Endothelial cell of umbilical vein (primary cell): ENCODE measurements at regions not wholly inside any gene's neighbourhood (a gene's known extent, or its start where the extent isn't known, plus 50 kb on each side); places are given as distances from the start of the nearest gene placed in this dataset.
"Not testable (repeated sequence)": the region's sequence is repeated elsewhere in the genome, so short reads cannot be mapped to it uniquely, and the experiment has no call there.

ENCODE experiments used
- BruUV-seq: library from RNA; stranded (reverse); fragments of 400-500 nt; replicated peaks from 2 replicates; lab custom pipeline; 2021; lab: Mats Ljungman, UMichigan
- CTCF ChIA-PET: fragments of 300-600, 350-600 bp; sonication (Branson Sonifier 250); formaldehyde crosslinking; loops from one replicate; lab custom pipeline; 2021; ENCODE audit warnings: antibody characterized with exemption, inconsistent platforms; lab: Charles Lee
- POLR2A ChIA-PET: fragments of 300-600, 350-600 bp; sonication (Branson Sonifier 250); formaldehyde crosslinking; loops from one replicate; lab custom pipeline; 2021; ENCODE audit warnings: antibody characterized with exemption, inconsistent platforms; lab: Charles Lee
- DNase-seq: peaks from one replicate; pipeline ENCODE4 v3.0.0-alpha.2; 2011; ENCODE audit warnings: low read depth, low spot score
- FAIRE-seq: peaks from 2 replicates; lab custom pipeline; 2011; peaks lifted over from hg19 to GRCh38; lab: Jason Lieb, UNC
- H2AFZ ChIP-seq: 2 replicates; pipeline ENCODE4 v1.6.0; 2012; ENCODE audit warnings: low read depth, low read length, control low read depth, inconsistent platforms
- H3K27ac ChIP-seq: 2 replicates; pipeline ENCODE4 v1.5.1; 2011; ENCODE audit warnings: low read depth, mild to moderate bottlenecking, control low read depth, low read length, moderate library complexity; ENCODE audit not compliant: insufficient read depth
- H3K27me3 ChIP-seq, 2 experiments: 2 replicates each; pipeline versions ENCODE4 v1.6.0 to v1.6.1; 2011; ENCODE audit warnings: low read length in 2 of 2, mixed read lengths in 1 of 2; ENCODE audit not compliant: control insufficient read depth in 2 of 2, insufficient read depth in 2 of 2
- H3K36me3 ChIP-seq, 2 experiments: 2 replicates in 1 of 2; 3 replicates in 1 of 2; pipeline ENCODE4 v1.5.1; 2011; ENCODE audit warnings: low read length in 2 of 2, mild to moderate bottlenecking in 1 of 2, moderate library complexity in 1 of 2; ENCODE audit not compliant: control insufficient read depth in 2 of 2, insufficient read depth in 2 of 2; ENCODE audit errors: extremely low read depth in 1 of 2
- H3K4me1 ChIP-seq: 3 replicates; pipeline ENCODE4 v1.5.1; 2011; ENCODE audit warnings: mild to moderate bottlenecking, low read length; ENCODE audit not compliant: control insufficient read depth, insufficient read depth; ENCODE audit errors: extremely low read depth
- H3K4me2 ChIP-seq: 2 replicates; pipeline ENCODE4 v1.6.1; 2011; ENCODE audit warnings: low read length, control low read depth, mixed read lengths; ENCODE audit not compliant: insufficient read depth
- H3K4me3 ChIP-seq, 3 experiments: fragments of 200-600 bp in 1 of 3; sonication (generic), shearing (Covaris generic) in 1 of 3; replicated peaks in 1 of 3; 2 replicates each; pipeline ENCODE4 v1.5.1; 2011 to 2016; ENCODE audit warnings: control low read depth in 3 of 3, low read length in 3 of 3, mild to moderate bottlenecking in 2 of 3, inconsistent platforms in 1 of 3, low read depth in 1 of 3, moderate library complexity in 1 of 3; ENCODE audit not compliant: insufficient read depth in 1 of 3
- H3K79me2 ChIP-seq: 2 replicates; pipeline ENCODE4 v1.6.0; 2012; ENCODE audit warnings: low read length, inconsistent platforms; ENCODE audit not compliant: control insufficient read depth, insufficient read depth
- H3K9ac ChIP-seq: replicated peaks from 2 replicates; pipeline ENCODE3; 2011; ENCODE audit warnings: low read length, control low read depth; ENCODE audit not compliant: insufficient read depth; ENCODE audit errors: extremely low read depth
- H3K9me1 ChIP-seq: replicated peaks from 3 replicates; pipeline ENCODE4 v1.6.0; 2011; ENCODE audit warnings: mild to moderate bottlenecking, low read length; ENCODE audit not compliant: control insufficient read depth, insufficient read depth; ENCODE audit errors: extremely low read depth
- H3K9me3 ChIP-seq: replicated peaks from 2 replicates; pipeline ENCODE4 v1.5.1; 2012; ENCODE audit warnings: low read length, inconsistent platforms; ENCODE audit not compliant: control insufficient read depth, insufficient read depth
- H4K20me1 ChIP-seq: replicated peaks from 2 replicates; pipeline ENCODE3; 2011; ENCODE audit warnings: mild to moderate bottlenecking, low read length; ENCODE audit not compliant: control insufficient read depth, insufficient read depth; ENCODE audit errors: extremely low read depth
- EZH2 ChIP-seq: IDR thresholded peaks from 2 replicates; pipeline ENCODE4 v1.6.1; 2012; ENCODE audit warnings: borderline replicate concordance, low read depth, mild to moderate bottlenecking, moderate library complexity, low read length, inconsistent platforms; ENCODE audit not compliant: severe bottlenecking
- FOS ChIP-seq: IDR thresholded peaks from 2 replicates; pipeline ENCODE4 v1.6.1; 2011; ENCODE audit warnings: mild to moderate bottlenecking, low read length, moderate library complexity, borderline replicate concordance; ENCODE audit not compliant: insufficient read depth
- GATA2 ChIP-seq: IDR thresholded peaks from 2 replicates; pipeline ENCODE4 v1.7.0; 2011; ENCODE audit warnings: low read depth, mild to moderate bottlenecking, moderate library complexity, mixed read lengths, low read length; ENCODE audit not compliant: insufficient read length, insufficient read depth
- JUN ChIP-seq: IDR thresholded peaks from 2 replicates; pipeline ENCODE4 v1.6.1; 2011; ENCODE audit warnings: borderline replicate concordance, low read depth; ENCODE audit not compliant: insufficient read length, insufficient read depth
- MYC ChIP-seq: IDR thresholded peaks from one replicate; pipeline ENCODE4 v1.6.1; 2011; ENCODE audit warnings: mild to moderate bottlenecking, low read depth, low read length
- POLR2A ChIP-seq: IDR thresholded peaks from 2 replicates; pipeline ENCODE4 v1.6.1; 2012; ENCODE audit warnings: low read depth, mild to moderate bottlenecking, control low read depth, low read length
- POLR2AphosphoS5 ChIP-seq: IDR thresholded peaks from 2 replicates; pipeline ENCODE4 v1.6.1; 2012; ENCODE audit warnings: low read depth, mild to moderate bottlenecking, control low read depth, low read length, moderate library complexity; ENCODE audit not compliant: insufficient read depth
- dilution Hi-C: fragments of 300-500 bp; cut with MboI; formaldehyde crosslinking; loops from one replicate; pipeline ENCODE4 v1.15.0; 2019; ENCODE audit warnings: low sequenced_read_pairs; ENCODE audit not compliant: extremely low pct_ligation_motif_present
- intact Hi-C: fragments of 100-400 bp; cut with micrococcal nuclease; formaldehyde crosslinking; loops from one replicate; pipeline ENCODE4 v1.10.0; 2022
- TF ChIP-seq, protein P1 (sequence below): IDR thresholded peaks from 2 replicates; pipeline ENCODE4 v1.6.1; 2011; ENCODE audit not compliant: insufficient read depth, insufficient read length
- TF ChIP-seq, protein P2 (sequence below), 2 donors: IDR thresholded peaks; 1 replicate in 1 of 2; 2 replicates in 1 of 2; pipeline ENCODE4 v1.5.1; 2011; ENCODE audit warnings: low read length in 2 of 2, mild to moderate bottlenecking in 2 of 2, moderate library complexity in 2 of 2, control low read depth in 1 of 2, inconsistent platforms in 1 of 2, low read depth in 1 of 2; ENCODE audit not compliant: insufficient read depth in 1 of 2; ENCODE audit errors: extremely low read depth in 1 of 2

DNA sequence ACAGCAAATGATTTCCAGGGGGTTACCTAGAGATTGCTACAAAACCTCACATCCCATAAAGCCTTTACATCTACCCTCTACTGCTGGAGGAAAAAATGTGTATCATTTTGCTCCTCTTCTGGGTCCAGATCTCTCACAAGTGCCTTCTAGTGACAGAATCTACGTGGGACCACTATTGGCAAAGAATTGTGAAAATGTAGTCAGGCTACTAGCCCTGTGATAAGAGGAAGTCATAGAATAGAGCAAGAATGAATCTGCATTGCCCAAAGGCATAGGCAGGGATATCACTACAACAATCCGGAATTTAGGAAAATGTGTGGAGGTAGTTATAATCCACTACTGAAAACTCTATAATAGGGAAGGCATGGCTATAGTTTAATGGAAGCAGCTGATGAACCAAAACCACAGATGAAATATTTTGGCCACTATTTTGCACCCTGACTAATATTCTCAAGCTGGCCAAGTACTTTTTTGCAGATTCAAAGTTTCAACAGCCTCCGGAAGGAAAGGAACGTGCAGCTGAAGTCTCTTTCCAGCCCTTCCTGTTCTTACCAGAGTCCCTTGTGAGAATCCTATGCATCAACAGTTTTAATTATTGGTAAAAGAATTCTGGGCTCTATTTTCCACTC, 176.8 kb downstream of the PHLDA1 start:
- BruUV-seq = no TSS peak
- no peaks in the 10 kb centered on the region for H3K79me2 ChIP-seq
- H3K4me2 ChIP-seq = no peak overlapping the region
- H4K20me1 ChIP-seq = no peaks in the 10 kb centered on the region
- ChIA-PET POLR2A (no interaction called here), CTCF (interaction anchor here (1.2 to 2.3 kb wide), 2 partner anchors 12 to 295 kb away, joined by 4 to 6 read pairs; no protein-coding TSS in a partner anchor)
- no peaks in the 10 kb centered on the region for H3K9me1 ChIP-seq
- TF ChIP-seq EZH2 (no peak), JUN (no peak), POLR2AphosphoS5 (no peak), MYC (no peak), FOS (no peak), POLR2A (no peak), GATA2 (no peak)
- TF ChIP-seq, protein P1, sequence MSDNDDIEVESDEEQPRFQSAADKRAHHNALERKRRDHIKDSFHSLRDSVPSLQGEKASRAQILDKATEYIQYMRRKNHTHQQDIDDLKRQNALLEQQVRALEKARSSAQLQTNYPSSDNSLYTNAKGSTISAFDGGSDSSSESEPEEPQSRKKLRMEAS = no peak
- TF ChIP-seq, protein P2, sequence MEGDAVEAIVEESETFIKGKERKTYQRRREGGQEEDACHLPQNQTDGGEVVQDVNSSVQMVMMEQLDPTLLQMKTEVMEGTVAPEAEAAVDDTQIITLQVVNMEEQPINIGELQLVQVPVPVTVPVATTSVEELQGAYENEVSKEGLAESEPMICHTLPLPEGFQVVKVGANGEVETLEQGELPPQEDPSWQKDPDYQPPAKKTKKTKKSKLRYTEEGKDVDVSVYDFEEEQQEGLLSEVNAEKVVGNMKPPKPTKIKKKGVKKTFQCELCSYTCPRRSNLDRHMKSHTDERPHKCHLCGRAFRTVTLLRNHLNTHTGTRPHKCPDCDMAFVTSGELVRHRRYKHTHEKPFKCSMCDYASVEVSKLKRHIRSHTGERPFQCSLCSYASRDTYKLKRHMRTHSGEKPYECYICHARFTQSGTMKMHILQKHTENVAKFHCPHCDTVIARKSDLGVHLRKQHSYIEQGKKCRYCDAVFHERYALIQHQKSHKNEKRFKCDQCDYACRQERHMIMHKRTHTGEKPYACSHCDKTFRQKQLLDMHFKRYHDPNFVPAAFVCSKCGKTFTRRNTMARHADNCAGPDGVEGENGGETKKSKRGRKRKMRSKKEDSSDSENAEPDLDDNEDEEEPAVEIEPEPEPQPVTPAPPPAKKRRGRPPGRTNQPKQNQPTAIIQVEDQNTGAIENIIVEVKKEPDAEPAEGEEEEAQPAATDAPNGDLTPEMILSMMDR (IDR thresholded peaks at IDR 0.05; ENCODE audit: extremely low read depth in 1 of 2, insufficient read depth in 1 of 2, low read depth in 1 of 2, low read length in 2 of 2) = no peak
- no peaks in the 10 kb centered on the region for H3K27me3 ChIP-seq
- intact Hi-C loops (no loop called here), dilution Hi-C loops (no loop called here)
- no peak for FAIRE-seq
- H3K4me1 ChIP-seq = no peaks in the 10 kb centered on the region
- no peak overlapping the region for H3K27ac ChIP-seq
- no peaks in the 10 kb centered on the region for H3K36me3 ChIP-seq
- H2AFZ ChIP-seq = no peak overlapping the region
- no peak for DNase-seq
- no peaks in the 10 kb centered on the region for H3K9me3 ChIP-seq
- no peak overlapping the region for H3K4me3 ChIP-seq
- no peak overlapping the region for H3K9ac ChIP-seq

DNA sequence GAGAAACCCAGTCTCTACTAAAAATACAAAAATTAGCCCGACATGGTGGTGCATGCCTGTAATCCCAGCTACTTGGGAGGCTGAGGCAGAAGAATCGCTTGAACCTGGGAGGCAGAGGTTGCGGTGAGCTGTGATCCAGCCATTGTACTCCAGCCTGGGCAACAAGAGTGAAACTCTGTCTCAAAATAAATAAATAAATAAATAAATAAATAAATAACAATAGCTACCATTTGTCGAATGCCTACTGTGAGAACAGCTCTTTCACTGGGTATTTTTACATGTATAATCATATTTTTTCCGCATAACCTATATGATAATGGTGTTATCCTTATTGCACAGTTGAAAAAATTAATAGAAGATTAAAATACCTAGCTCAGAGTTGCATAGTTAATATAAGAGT, 177.4 kb downstream of the PHLDA1 start:
- not testable (repeated sequence) for H3K27ac ChIP-seq

More for the DNA sequence above, 177.4 kb downstream of the PHLDA1 start:
- H3K36me3 ChIP-seq, H4K20me1 ChIP-seq, intact Hi-C loops, DNase-seq, H3K9me1 ChIP-seq, POLR2A ChIA-PET, H3K4me3 ChIP-seq, H3K4me2 ChIP-seq, BruUV-seq, H3K9ac ChIP-seq, FAIRE-seq, H3K79me2 ChIP-seq, H2AFZ ChIP-seq, H3K4me1 ChIP-seq, H3K9me3 ChIP-seq, dilution Hi-C loops, H3K27me3 ChIP-seq: not testable (repeated sequence)
- CTCF ChIA-PET = interaction anchor here (1.2 to 2.3 kb wide), 2 partner anchors 12 to 294 kb away, joined by 4 to 6 read pairs; no protein-coding TSS in a partner anchor
